Mesenchymal stem cell (in vitro differentiated cells and primary cell): ENCODE measurements at regions not wholly inside any gene's neighbourhood (a gene's known extent, or its start where the extent isn't known, plus 50 kb on each side); places are given as distances from the start of the nearest gene placed in this dataset.
A peak's percentile ranks its signal among the peaks of the same experiment; 100 is the strongest.

ENCODE experiments used
- DNase-seq: peaks from one replicate; pipeline ENCODE4 v3.0.0-alpha.2; 2013
- H2AFZ ChIP-seq: one replicate; pipeline ENCODE4 v1.6.1; 2013; ENCODE audit warnings: low read depth, mild to moderate bottlenecking, control low read depth, inconsistent platforms, low read length, moderate library complexity
- H2AK5ac ChIP-seq: 2 replicates; pipeline ENCODE4 v1.6.1; 2013; ENCODE audit warnings: low read length, moderate library complexity, mild to moderate bottlenecking, inconsistent platforms; ENCODE audit not compliant: severe bottlenecking
- H2BK120ac ChIP-seq: one replicate; pipeline ENCODE4 v1.6.1; 2013; ENCODE audit warnings: low read depth, mild to moderate bottlenecking, inconsistent platforms, low read length, moderate library complexity
- H2BK12ac ChIP-seq, 2 experiments: one replicate each; pipeline ENCODE4 v1.6.1; 2013; ENCODE audit warnings: inconsistent platforms in 2 of 2, low read length in 2 of 2, mild to moderate bottlenecking in 2 of 2, moderate library complexity in 2 of 2, control low read depth in 1 of 2
- H2BK15ac ChIP-seq: one replicate; pipeline ENCODE4 v1.6.1; 2013; ENCODE audit warnings: mild to moderate bottlenecking, low read depth, inconsistent platforms; ENCODE audit not compliant: poor library complexity, severe bottlenecking
- H2BK5ac ChIP-seq: 2 replicates; pipeline ENCODE4 v1.6.1; 2013; ENCODE audit warnings: low read depth, mild to moderate bottlenecking, low read length, control low read depth, inconsistent platforms; ENCODE audit not compliant: poor library complexity, severe bottlenecking
- H3K14ac ChIP-seq, 2 experiments: one replicate each; pipeline ENCODE4 v1.6.1; 2013; ENCODE audit warnings: inconsistent platforms in 2 of 2, low read length in 2 of 2, control low read depth in 1 of 2, mild to moderate bottlenecking in 1 of 2, moderate library complexity in 1 of 2
- H3K18ac ChIP-seq, 2 experiments: one replicate each; pipeline ENCODE4 v1.6.1; 2013; ENCODE audit warnings: inconsistent platforms in 2 of 2, low read length in 2 of 2, control low read depth in 1 of 2, low read depth in 1 of 2, mild to moderate bottlenecking in 1 of 2
- H3K23ac ChIP-seq, 2 experiments: one replicate each; pipeline ENCODE4 v1.6.1; 2013; ENCODE audit warnings: inconsistent platforms in 2 of 2, low read length in 2 of 2, mild to moderate bottlenecking in 2 of 2, moderate library complexity in 2 of 2, control low read depth in 1 of 2
- H3K27ac ChIP-seq: 2 replicates; pipeline ENCODE4 v1.5.1; 2013; ENCODE audit warnings: mild to moderate bottlenecking, moderate library complexity, low read length, control low read depth, inconsistent platforms; ENCODE audit not compliant: poor library complexity, severe bottlenecking
- H3K27me3 ChIP-seq, 2 experiments: 2 replicates each; pipeline versions ENCODE4 v1.6.1 to v1.7.0; 2013; ENCODE audit warnings: low read length in 2 of 2, mild to moderate bottlenecking in 2 of 2, moderate library complexity in 2 of 2, control low read depth in 1 of 2, inconsistent platforms in 1 of 2; ENCODE audit not compliant: control insufficient read depth in 1 of 2, insufficient read depth in 1 of 2
- H3K36me3 ChIP-seq, 2 experiments: 2 replicates each; pipeline versions ENCODE4 v1.6.1 to v1.7.0; 2013; ENCODE audit warnings: low read length in 2 of 2, control low read depth in 1 of 2, inconsistent platforms in 1 of 2, low read depth in 1 of 2, mild to moderate bottlenecking in 1 of 2; ENCODE audit not compliant: insufficient read depth in 2 of 2, control insufficient read depth in 1 of 2
- H3K4ac ChIP-seq, 2 experiments: one replicate each; pipeline ENCODE4 v1.6.1; 2013; ENCODE audit warnings: inconsistent platforms in 2 of 2, low read length in 2 of 2, mild to moderate bottlenecking in 2 of 2, moderate library complexity in 2 of 2, control low read depth in 1 of 2, low read depth in 1 of 2
- H3K4me1 ChIP-seq: 2 replicates; pipeline ENCODE4 v1.6.1; 2013; ENCODE audit warnings: low read depth, low read length, control low read depth; ENCODE audit not compliant: control insufficient read depth, insufficient read depth
- H3K4me2 ChIP-seq: 2 replicates; pipeline ENCODE4 v1.6.1; 2013; ENCODE audit warnings: low read length, mild to moderate bottlenecking, inconsistent platforms; ENCODE audit not compliant: poor library complexity, severe bottlenecking
- H3K4me3 ChIP-seq, 2 experiments: 2 replicates each; pipeline versions ENCODE4 v1.5.1 to v1.7.0; 2013; ENCODE audit warnings: low read length in 2 of 2, mild to moderate bottlenecking in 2 of 2, control low read depth in 1 of 2, low read depth in 1 of 2; ENCODE audit not compliant: insufficient read depth in 1 of 2
- H3K79me1 ChIP-seq: replicated peaks from 2 replicates; pipeline ENCODE4 v1.6.1; 2013; ENCODE audit warnings: mild to moderate bottlenecking, control low read depth, low read length, inconsistent platforms; ENCODE audit not compliant: poor library complexity, severe bottlenecking
- H3K9ac ChIP-seq: 2 replicates; pipeline ENCODE4 v1.7.0; 2013; ENCODE audit warnings: mild to moderate bottlenecking, low read length, moderate library complexity
- H3K9me3 ChIP-seq: 2 replicates; pipeline ENCODE4 v1.7.0; 2013; ENCODE audit warnings: mild to moderate bottlenecking, low read length; ENCODE audit not compliant: control insufficient read depth
- H4K8ac ChIP-seq: one replicate; pipeline ENCODE4 v1.6.1; 2013; ENCODE audit warnings: inconsistent platforms, mild to moderate bottlenecking, low read length, moderate library complexity
- H4K91ac ChIP-seq: one replicate; pipeline ENCODE4 v1.6.1; 2013; ENCODE audit warnings: mild to moderate bottlenecking, low read length, inconsistent platforms
- WGBS: methylation state at CpG from one replicate; pipeline ENCODE4 v1.1.7; 2013; ENCODE audit warnings: mixed read lengths; 5-methylcytosine and 5-hydroxymethylcytosine counted together

- Histone ChIP-seq H3K4ac (no peak overlapping the region), H2BK12ac (no peak overlapping the region), H3K27ac (no peak overlapping the region), H3K4me1 (peaks cover 5% of the 10 kb centered on the region), H2BK120ac (no peak overlapping the region), H2BK5ac (no peak overlapping the region), H4K8ac (no peak overlapping the region), H3K9ac (no peak overlapping the region), H2BK15ac (no peak overlapping the region), H4K91ac (peak overlapping the region; percentile 58), H3K18ac (no peak overlapping the region), H2AK5ac (no peak overlapping the region), H3K4me2 (peak overlapping the region; percentile 44), H3K14ac (no peak overlapping the region), H2AFZ (no peak overlapping the region), H3K79me1 (no peaks in the 10 kb centered on the region), H3K27me3 (peaks cover 22 to 25% of the 10 kb centered on the region in 2 experiments), H3K23ac (no peak overlapping the region), H3K36me3 (no peaks in the 10 kb centered on the region), H3K9me3 (no peaks in the 10 kb centered on the region), H3K4me3 (peak overlapping the region in 1 of 2 experiments; percentile 16)
- 17% methylated on average over 6 of the region's 8 CpGs for WGBS
- DNase-seq, result peak; percentile 46
Observed at GRCh38 chr11:11010624-11011127, 152.8 kb upstream of the ZBED5 start.

GRCh38 chr11:11009179-11009578 lies 151.3 kb upstream of the ZBED5 start:
- H3K4me2 ChIP-seq, result no peak overlapping the region
- H4K91ac ChIP-seq, result no peak overlapping the region
- no peak overlapping the region for H2AFZ ChIP-seq
- H3K27me3 ChIP-seq, result peaks cover 25 to 27% of the 10 kb centered on the region in 2 experiments
- H3K9ac ChIP-seq, result no peak overlapping the region
- no peak overlapping the region for H4K8ac ChIP-seq
- H3K27ac ChIP-seq, result no peak overlapping the region
- peaks cover 5% of the 10 kb centered on the region for H3K4me1 ChIP-seq
- H3K4me3 ChIP-seq, result no peak overlapping the region
- no peak overlapping the region for H2BK15ac ChIP-seq
- no peaks in the 10 kb centered on the region for H3K36me3 ChIP-seq
- H2BK120ac ChIP-seq, result no peak overlapping the region
- WGBS, result 63% methylated on average over 4 of the region's 4 CpGs
- no peak overlapping the region for H2AK5ac ChIP-seq
- no peak for DNase-seq
- no peak overlapping the region for H3K18ac ChIP-seq
- no peak overlapping the region for H2BK5ac ChIP-seq
- H2BK12ac ChIP-seq, result no peak overlapping the region
- H3K4ac ChIP-seq, result no peak overlapping the region
- no peaks in the 10 kb centered on the region for H3K79me1 ChIP-seq
- H3K23ac ChIP-seq, result no peak overlapping the region
- H3K9me3 ChIP-seq, result no peaks in the 10 kb centered on the region
- H3K14ac ChIP-seq, result no peak overlapping the region

- no peak overlapping the region for H2BK5ac ChIP-seq
- no peak overlapping the region for H2AFZ ChIP-seq
- no peak overlapping the region for H4K91ac ChIP-seq
- peaks cover 32 to 47% of the 10 kb centered on the region in 2 experiments for H3K27me3 ChIP-seq
- H3K4me1 ChIP-seq, result no peaks in the 10 kb centered on the region
- no peak overlapping the region for H3K4me2 ChIP-seq
- H3K9ac ChIP-seq, result no peak overlapping the region
- no peak overlapping the region for H2BK15ac ChIP-seq
- H4K8ac ChIP-seq, result no peak overlapping the region
- no CpG with 5 or more reads among the region's 1 CpG for WGBS
- H2BK120ac ChIP-seq, result no peak overlapping the region
- DNase-seq, result no peak
- no peaks in the 10 kb centered on the region for H3K36me3 ChIP-seq
- no peaks in the 10 kb centered on the region for H3K79me1 ChIP-seq
- H3K4me3 ChIP-seq, result no peak overlapping the region
- H3K23ac ChIP-seq, result no peak overlapping the region
- no peaks in the 10 kb centered on the region for H3K9me3 ChIP-seq
- H3K14ac ChIP-seq, result no peak overlapping the region
- no peak overlapping the region for H2AK5ac ChIP-seq
- H3K27ac ChIP-seq, result no peak overlapping the region
- H3K4ac ChIP-seq, result no peak overlapping the region
- H3K18ac ChIP-seq, result no peak overlapping the region
- H2BK12ac ChIP-seq, result no peak overlapping the region
Observed at GRCh38 chr11:11004069-11004468, 146.2 kb upstream of the ZBED5 start.

- H3K9me3 ChIP-seq, result no peaks in the 10 kb centered on the region
- no peak overlapping the region for H2BK12ac ChIP-seq
- no peak overlapping the region for H3K4me2 ChIP-seq
- no peaks in the 10 kb centered on the region for H3K79me1 ChIP-seq
- no peak for DNase-seq
- H3K27ac ChIP-seq, result no peak overlapping the region
- H3K27me3 ChIP-seq, result peaks cover 27 to 48% of the 10 kb centered on the region in 2 experiments
- no peak overlapping the region for H3K4me3 ChIP-seq
- no peak overlapping the region for H4K8ac ChIP-seq
- no peak overlapping the region for H3K4ac ChIP-seq
- H3K4me1 ChIP-seq, result no peaks in the 10 kb centered on the region
- no peak overlapping the region for H2AFZ ChIP-seq
- WGBS, result 33% methylated on average over 1 of the region's 3 CpGs
- no peak overlapping the region for H3K14ac ChIP-seq
- H2AK5ac ChIP-seq, result no peak overlapping the region
- no peak overlapping the region for H3K9ac ChIP-seq
- no peak overlapping the region for H2BK120ac ChIP-seq
- H3K36me3 ChIP-seq, result no peaks in the 10 kb centered on the region
- H3K23ac ChIP-seq, result no peak overlapping the region
- H2BK15ac ChIP-seq, result no peak overlapping the region
- no peak overlapping the region for H2BK5ac ChIP-seq
- H3K18ac ChIP-seq, result no peak overlapping the region
- no peak overlapping the region for H4K91ac ChIP-seq
Observed at GRCh38 chr11:11003226-11003625, 145.4 kb upstream of the ZBED5 start.
